ENCODE measurements at regions not wholly inside any gene's neighbourhood (a gene's known extent, or its start where the extent isn't known, plus 50 kb on each side); places are given as distances from the start of the nearest gene placed in this dataset.
"Not testable (repeated sequence)": the region's sequence is repeated elsewhere in the genome, so short reads cannot be mapped to it uniquely, and the experiment has no call there.

DNA sequence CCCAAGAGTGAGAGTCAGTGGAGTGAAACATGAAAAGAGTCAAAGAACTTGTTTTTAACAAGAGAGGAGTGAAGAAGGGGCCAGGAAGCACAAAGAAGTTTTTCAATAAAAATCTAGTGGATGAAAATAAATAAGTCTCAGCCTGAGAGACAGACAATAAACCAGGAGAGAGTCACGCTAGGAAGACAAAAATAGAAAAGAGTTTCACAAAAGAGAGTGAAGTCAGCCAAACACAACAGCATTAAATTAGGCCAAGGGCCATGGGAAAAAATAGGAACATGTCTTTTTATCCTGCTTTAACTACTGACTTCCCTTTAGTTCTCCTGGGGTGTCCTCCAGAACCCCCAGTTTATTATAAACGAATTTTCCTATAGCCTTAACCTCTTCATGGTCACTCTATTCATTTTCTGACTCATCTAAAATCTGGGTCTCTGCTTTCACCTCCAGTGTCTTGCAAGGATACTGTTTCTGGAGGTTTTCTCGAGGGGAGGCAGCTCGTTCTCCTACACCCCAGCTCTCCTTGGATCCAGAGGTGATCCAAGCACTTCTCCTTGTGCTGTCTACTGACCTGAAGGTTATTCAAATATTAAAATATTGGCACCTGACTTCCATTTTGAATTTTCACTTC, 571.5 kb upstream of the PPP2R3A start:
- DNase-seq (ENCODE audit: low spot score) = no peak

DNA sequence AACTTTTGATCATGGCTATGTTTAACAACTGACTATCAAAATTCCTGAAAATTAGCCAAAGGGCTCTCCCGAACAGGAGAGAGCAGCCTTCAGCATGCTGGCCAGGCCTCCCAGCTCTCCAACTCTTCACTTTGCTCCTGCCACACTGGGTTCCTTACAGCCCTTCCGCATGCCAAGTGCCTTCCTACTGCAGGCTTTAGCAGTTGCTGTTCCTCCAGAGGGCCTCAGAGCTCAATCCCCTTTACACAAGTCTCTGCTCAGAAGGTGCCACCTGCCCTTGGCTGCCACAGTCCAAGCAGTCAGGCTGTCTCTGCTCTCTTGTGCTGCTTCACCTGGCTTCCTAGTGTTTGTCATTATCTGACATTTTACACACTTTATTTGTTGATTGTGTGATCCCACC, 553.1 kb upstream of the PPP2R3A start:
- DNase-seq (ENCODE audit: low spot score) = no peak

DNA sequence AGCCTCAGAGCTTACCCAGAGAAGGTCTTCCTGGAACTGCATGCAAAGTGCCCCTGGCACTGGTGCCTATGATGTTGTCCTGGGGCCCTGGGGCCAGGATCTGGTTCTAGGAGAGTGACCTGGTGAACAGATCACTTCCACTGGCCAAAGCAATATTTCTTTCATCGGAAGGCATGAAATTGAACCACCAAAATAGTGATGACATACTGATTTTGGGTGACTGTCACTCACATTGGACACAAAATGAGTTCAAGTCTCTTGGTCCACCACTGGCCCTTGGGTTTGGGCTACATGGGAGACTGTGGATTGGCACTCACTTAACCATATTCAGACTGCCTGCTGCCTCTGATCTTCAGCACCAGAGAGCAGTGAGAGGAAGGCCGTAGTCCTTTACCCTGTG, 549.3 kb upstream of the PPP2R3A start:
- DNase-seq (ENCODE audit: low spot score) = no peak

DNA sequence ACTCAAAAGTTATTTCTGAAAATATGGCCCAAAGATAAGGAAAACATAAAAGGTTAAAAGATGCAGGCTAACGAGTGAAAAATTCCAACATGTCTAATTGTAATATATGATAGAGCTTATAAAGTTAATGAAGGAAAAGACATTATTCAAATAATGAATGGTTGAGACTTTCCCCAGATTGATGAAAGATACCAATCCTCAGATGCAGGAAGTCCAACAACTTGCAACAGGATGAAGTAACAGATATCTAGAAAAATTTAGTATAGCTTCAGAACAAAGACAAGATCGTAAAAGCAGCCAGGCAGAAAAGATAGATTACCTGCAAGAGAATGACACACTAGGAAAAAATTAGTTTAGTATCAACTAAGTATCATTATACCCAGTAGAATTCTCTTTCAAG, 546.4 kb upstream of the PPP2R3A start:
- no peak for DNase-seq (ENCODE audit: low spot score)

DNA sequence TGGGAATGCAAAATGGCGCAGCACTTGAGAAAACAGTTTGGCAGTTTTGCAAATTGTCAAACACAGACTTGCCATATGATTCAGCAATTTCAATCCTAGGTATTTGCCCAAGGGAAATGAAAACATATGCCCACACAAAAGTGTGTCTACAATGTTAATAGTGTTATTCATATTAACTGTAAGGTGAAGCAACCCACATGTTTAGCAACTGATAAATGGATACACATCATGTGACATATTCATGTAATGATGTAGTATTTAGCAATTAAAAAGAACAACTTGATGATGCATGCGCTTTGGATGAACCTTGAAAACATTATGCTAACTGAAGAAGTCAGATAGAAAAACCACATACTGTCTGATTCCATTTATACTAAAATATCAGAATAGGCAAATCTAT, 539.0 kb upstream of the PPP2R3A start:
- no peak for DNase-seq (ENCODE audit: low spot score)

DNA sequence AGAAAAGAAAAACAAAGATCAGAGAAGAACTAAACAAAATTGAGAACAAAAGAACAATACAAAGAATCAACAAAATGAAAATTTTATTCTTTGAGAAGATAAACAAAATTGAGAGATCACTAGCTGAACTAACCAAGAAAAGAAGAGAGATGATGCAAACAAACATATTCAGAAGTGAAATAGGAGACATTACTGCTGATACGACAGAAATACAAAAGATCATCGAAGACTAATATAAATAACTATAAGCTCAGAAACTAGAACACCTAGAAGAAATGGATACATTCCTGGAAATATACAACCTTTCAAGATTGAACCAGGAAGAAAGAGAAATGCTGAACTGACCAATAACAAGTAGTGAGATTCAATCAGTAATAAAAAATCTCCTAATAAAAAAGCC, 533.1 kb upstream of the PPP2R3A start:
- no peak for DNase-seq (ENCODE audit: low spot score)

DNA sequence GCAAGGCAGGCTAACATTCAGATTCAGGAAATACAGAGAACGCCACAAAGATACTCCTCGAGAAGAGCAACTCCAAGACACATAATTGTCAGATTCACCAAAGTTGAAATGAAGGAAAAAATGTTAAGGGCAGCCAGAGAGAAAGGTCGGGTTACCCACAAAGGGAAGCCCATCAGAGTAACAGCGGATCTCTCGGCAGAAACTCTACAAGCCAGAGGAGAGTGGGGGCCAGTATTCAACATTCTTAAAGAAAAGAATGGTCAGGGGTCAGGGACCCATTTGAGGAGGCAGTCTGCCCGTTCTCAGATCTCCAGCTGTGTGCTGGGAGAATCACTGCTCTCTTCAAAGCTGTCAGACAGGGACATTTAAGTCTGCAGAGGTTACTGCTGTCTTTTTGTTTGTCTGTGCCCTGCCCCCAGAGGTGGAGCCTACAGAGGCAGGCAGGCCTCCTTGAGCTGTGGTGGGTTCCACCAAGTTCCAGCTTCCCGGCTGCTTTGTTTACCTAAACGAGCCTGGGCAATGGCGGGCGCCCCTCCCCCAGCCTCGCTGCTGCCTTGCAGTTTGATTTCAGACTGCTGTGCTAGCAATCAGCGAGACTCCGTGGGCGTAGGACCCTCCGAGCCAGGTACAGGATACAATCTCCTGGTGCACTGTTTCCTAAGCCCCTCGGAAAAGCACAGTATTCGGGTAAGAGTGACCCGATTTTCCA, 526.5 kb upstream of the PPP2R3A start:
- not testable (repeated sequence) for DNase-seq (ENCODE audit: low spot score)

DNA sequence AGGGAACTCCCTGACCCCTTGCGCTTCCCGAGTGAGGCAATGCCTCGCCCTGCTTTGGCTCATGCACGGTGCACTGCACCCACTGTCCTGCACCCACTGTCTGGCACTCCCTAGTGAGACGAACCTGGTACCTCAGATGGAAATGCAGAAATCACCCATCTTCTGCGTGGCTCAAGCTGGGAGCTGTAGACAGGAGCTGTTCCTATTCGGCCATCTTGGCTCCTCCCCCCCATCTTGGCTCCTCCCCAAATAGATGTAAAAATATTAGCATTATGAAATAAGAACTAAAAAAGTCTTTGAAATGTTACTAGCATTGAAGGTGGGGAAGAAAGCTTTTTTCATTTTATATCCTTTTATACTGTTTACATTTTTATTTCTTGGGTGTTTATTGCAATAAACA, 525.9 kb upstream of the PPP2R3A start:
- DNase-seq (ENCODE audit: low spot score) = not testable (repeated sequence)

DNA sequence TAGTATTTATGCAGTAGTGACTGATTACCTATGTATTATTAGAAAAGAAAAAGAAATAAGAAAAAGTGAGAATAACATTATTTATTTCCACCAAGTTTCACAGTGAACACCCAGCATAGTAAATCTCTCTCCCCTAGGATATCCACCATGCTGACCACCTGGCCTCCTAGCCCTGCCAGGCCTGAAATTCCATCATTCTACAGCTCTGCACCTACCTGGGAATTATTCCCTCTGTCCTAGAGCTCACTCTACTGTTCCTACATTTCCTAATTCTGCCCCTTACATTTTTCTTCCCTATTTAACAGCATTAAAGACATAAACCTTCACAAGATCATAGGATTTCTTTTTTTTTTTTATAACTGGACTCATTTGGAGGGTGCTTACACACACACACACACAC, 525.3 kb upstream of the PPP2R3A start:
- no peak for DNase-seq (ENCODE audit: low spot score)

DNA sequence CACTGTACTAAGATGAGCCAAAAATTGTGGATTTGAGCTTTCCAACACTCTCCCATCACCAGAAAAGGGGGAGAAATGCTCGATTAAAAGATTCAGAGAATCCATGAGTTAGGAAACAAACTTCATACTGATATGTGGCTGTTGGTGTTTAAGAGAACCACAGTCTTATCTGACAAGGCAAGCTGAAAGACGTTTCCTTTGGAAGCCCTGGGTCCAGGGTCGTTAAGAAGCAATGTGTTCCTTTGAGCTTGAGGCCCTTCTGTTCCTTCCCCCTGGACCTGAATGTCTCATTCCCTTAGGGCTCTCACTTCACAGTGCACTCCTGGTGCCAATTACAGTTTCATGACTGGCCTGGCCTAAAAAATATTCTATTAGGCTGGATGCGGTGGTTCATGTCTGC, 524.8 kb upstream of the PPP2R3A start:
- no peak for DNase-seq (ENCODE audit: low spot score)

DNA sequence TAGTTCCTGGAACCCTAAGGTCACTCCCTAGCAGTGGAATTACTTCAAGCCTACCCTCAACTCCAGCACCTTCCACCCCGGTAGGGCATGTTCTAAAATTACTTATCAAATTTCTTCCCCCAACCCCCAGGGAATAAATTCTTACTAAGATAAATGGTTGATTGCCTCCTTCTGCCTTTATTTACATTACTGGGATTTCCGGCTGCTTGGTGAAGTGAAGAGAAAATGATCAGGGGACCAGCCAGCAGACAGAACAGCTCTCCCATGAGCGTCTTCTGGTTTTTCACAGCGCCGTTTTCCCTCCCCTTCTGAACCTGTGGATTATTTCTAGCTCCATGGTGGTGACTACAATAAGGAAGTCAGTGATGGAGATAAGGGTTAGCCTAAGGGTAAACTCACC, 521.5 kb upstream of the PPP2R3A start:
- DNase-seq (ENCODE audit: low spot score) = no peak

DNA sequence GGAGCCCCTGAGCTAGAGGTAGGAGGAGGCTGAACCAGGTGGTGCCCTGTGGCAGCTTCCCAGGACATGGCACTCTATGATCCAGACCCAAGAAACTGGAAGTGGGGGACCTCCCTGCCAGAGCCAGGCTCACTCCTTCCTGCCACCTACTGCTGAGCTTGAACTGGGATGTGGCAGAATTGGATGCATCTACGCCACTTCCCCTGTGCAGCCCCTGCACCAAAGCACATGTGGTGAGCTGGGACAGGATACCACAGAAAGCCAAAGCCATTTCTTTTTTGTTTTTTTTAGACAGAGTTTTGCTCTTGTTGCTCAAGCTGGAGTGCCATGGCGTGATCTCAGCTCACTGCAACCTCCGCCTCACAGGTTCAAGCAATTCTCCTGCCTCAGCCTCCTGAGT, 518.0 kb upstream of the PPP2R3A start:
- DNase-seq (ENCODE audit: low spot score) = no peak

DNA sequence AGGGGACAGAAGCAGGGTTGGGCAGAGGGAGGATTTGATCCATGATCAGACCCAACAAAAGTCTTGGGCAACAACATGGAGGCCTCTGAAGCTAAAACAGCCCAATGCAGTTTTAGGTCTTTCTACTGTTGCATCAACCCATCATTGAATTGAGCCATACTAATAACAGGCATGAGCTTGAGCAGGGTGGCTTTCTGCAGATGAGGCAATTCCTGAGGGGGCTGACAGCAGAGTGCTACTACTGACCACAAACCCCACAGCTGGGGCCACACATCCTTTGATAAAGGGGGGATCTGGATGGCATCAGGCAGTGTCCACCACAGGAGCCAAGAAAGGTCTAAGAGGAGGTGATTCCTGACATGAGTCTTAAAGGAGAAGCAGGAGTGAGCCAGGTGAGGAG, 517.0 kb upstream of the PPP2R3A start:
- DNase-seq (ENCODE audit: low spot score) = no peak

DNA sequence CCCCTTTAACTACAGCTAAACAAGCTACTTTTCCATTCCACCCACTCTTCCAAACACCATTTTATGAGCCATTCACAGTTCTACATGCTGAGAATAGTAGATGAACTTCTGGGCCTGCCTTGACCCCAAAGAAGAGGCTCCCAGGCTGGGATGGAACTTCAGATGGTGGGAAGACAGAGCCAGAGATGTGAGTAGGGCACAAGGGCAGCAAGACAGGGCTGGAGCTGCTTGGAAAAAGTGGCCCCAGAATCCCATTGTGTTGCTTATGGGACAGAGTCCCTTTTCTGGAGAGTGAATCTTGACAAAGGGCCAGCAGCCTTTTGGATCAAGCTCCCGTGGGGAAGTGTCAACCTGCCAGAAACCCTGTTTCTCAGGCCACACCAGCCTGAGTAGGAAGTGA, 516.5 kb upstream of the PPP2R3A start:
- no peak for DNase-seq (ENCODE audit: low spot score)

DNA sequence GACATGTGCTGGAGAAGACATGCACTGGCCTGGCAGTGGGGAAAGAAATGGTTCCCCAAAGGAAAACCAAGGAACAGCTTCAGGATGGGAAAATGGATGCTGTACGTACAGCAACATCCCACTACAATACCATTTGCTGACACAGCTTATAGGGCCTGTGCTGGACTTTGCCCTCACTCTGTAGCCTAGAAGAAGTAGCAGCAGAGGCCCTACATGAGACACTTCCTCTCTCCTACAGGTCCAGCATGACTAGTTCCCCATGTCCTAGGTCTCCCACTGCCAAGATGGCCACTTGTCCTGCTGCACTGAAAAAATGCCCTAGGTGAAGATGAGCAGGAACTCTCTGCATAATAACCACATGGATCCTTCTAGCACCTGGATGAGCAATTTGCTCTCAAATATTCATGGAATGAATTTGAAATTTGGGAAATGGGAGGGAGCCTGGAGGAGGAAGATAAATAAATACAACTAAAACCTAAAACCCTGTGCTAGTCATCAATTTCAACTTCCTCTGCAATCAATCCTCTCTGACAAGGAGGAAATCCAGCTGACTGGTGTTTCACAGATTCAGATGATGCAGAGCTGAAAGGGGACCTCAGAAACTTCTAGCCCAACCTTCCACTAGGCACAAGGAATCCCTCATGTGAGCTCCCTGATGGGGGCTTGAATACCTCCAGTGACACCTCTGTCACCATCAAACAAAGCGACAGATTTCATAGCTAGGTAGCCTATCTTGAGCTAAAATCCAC, 514.3 kb upstream of the PPP2R3A start:
- DNase-seq (ENCODE audit: low spot score) = no peak

DNA sequence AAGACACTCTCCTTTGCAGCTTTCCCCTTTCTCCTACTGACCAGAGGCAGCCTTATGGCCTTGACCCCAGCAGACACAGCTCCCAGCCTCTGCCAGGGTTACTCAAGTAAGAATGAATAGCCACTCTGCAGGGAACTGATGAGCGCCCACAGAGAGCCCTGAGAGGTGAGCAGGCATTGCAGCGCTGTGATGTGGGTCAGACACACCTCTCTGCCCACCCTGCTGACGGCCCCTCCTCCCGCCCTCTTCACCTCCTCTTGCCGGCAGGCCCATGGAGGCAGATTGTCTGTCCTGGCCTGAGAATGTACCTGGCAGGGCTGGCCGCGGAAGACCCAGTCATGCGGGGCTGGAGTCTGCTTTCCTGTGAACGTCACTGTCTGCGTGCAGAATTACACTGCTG, 512.6 kb upstream of the PPP2R3A start:
- DNase-seq (ENCODE audit: low spot score) = no peak

DNA sequence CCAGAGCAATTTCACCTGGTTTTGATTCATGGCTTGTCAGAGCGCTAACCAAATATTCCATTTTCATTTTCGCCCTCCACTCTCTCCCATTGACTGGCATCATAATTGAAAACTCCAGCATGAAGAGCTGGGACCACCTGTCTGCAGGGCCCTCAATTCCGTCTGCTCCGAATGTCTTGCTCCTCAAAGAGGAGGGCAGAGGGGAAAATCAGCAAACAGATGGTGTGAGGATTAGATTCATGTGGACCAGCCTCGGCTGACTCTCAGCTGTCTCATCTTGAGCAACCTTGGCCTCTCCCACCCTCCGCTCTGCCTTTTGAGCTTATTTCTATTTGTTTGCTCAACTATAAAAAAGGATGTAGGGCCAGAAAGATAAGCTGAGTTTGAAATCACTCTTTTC, 512.2 kb upstream of the PPP2R3A start:
- no peak for DNase-seq (ENCODE audit: low spot score)

DNA sequence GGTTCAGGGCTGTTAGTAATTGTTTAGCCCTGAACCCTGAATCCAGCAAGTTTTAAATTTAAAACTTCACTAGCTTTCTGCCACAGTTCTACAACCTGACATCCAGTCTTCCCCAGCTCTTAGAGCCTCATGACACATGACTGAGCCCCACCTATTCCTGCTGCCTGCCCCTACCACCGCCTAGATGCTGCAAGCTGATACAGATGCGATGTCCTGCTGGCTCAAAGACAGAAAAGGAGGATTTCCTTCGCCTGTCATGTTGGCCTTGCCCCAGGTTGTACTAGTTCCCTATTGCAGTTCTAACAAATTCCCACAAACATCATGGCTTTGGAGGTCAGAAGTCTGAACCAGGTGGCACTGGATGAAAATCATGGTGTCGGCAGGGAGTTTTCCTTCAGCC, 510.6 kb upstream of the PPP2R3A start:
- DNase-seq (ENCODE audit: low spot score) = no peak

DNA sequence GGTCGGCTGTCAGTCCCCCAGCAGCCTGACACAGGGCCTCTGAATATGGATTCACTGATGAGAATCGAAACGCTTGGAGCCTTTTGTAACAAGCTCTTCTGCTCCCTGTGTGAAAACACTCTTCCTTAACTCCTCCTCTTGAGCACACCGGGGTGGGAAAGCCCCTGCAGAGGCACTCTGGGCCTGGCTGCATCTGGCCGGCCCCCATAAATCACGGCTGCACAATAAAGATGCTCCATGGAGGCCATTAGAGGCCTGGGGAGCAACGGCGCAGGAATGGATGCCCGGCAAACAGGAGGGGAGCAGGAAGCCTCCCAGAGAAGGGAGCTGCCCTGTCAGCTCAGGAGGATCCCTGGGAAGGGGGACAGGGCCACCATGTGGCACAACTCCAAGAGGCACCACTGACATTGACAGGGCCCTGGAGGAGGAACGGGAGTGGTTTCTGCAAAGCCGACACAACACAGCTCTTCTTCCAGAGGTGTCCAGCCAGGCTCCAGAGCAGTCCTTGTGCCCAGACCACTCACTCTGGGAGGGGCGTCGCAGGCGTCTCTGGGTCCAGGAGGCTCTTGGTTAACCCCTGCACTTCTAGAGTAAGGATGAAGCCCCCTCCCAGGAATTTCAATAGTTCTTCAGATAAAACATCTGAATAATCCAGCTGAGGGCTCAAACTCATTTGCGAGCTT, 509.3 kb upstream of the PPP2R3A start:
- DNase-seq (ENCODE audit: low spot score) = no peak

DNA sequence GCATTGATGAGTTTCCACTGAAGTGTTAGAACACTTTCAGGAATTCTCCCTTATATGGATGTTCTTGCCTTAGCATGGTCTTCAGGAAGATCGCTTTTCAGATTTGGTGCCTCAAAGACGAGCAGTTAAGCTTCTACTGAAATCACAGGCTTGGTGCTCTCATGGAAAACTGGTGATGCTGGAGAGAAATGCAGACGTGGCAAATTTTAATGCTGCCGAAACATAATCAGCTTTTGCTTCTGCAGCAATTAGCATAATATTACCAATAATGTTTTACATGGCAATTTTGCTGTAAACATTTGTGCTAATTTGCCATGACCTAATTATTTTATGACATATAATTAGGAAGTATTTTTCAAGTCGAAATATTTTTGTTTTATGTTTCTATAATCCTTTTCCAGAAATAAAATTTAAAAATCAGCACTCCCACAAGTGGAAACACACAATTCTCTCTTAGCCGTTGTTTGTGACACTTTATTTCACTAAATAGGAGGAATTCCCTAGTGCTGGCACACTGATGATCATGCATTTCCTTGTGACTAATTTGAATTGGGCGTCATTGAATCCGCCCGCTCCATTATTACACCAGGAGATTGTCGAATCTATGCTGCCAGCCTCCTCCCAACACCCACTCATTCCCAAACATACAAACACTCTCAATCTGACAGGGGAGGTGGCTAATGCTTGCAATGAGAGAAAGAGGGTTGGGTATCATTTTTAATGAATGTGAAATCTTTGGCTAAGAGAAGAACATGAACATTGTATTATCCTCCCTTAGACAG, 506.8 kb upstream of the PPP2R3A start:
- DNase-seq (ENCODE audit: low spot score) = no peak

DNA sequence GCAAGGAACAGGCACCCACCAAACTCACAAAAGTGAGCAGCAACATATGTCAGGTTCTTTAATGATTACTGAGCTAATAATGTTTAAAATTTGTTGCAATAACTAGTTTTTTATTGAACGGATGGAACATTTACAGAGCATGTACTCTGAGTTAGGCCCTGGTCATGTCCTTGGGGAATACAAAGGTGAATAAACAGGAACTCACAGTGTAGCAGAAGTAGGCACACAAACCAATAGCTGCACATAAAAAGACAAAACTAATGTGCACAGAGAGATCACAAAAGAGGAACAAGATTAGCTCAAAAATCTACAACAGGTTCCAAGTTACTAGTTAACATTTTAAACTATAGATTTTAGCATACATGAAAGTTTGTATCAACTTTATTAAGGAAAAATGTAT, 505.3 kb upstream of the PPP2R3A start:
- no peak for DNase-seq (ENCODE audit: low spot score)

DNA sequence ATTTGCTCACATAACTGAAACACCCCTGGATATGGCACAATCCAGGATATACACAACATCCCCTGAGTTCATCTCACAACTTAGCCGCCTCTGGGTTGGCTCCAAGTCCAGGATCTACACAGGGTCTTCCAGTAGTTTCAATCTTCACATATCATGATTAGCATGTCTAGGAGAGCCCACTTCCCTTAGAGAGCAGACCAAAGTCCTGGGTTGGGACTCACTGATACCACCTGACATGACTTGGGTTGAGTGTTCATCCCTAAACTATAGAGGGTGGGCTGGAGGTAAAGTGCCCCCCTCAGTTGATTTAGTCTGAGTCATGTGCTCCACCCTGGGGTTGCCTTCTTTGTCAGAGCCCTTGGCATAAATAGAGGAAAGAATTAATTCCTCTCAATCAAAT, 493.6 kb upstream of the PPP2R3A start:
- DNase-seq (ENCODE audit: low spot score) = no peak

All from umbilical cord (tissue), 1 donor.